ENCODE measurements at regions not wholly inside any gene's neighbourhood (a gene's known extent, or its start where the extent isn't known, plus 50 kb on each side); places are given as distances from the start of the nearest gene placed in this dataset.

DNA sequence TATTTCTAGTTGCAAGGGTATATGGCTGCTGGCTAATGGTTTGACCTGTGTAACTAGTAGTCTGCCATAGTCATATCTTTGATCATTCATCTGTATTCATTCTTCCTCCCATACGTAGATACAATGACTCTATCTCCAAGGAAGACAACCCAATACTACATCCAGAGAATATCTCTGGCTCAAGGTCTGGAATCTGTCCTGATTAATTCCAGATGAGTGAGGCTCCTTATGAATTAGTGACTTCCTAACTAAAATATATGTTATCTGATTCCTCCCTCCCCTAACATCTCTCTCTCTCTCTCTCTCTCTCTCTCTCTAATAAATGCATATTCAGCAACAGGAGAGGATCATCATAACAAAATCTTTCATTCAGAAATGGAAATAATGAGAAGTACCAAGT is 641.5 kb downstream of the FAT4 start:
- no peak for DNase-seq
- ATAC-seq: no peak
- no peaks in the 10 kb centered on the region for H3K4me1 Mint-ChIP-seq (ENCODE audit: low read depth)
- TF ChIP-seq, protein P1, sequence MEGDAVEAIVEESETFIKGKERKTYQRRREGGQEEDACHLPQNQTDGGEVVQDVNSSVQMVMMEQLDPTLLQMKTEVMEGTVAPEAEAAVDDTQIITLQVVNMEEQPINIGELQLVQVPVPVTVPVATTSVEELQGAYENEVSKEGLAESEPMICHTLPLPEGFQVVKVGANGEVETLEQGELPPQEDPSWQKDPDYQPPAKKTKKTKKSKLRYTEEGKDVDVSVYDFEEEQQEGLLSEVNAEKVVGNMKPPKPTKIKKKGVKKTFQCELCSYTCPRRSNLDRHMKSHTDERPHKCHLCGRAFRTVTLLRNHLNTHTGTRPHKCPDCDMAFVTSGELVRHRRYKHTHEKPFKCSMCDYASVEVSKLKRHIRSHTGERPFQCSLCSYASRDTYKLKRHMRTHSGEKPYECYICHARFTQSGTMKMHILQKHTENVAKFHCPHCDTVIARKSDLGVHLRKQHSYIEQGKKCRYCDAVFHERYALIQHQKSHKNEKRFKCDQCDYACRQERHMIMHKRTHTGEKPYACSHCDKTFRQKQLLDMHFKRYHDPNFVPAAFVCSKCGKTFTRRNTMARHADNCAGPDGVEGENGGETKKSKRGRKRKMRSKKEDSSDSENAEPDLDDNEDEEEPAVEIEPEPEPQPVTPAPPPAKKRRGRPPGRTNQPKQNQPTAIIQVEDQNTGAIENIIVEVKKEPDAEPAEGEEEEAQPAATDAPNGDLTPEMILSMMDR (IDR thresholded peaks at IDR 0.05): no peak
- no peak overlapping the region for H3K27ac Mint-ChIP-seq
- POLR2A ChIA-PET: no interaction called here
- no peak overlapping the region for H3K4me3 Mint-ChIP-seq
- CTCF ChIA-PET: no interaction called here
- peaks cover 4% of the 10 kb centered on the region for H3K9me3 Mint-ChIP-seq
- H3K27me3 Mint-ChIP-seq: no peaks in the 10 kb centered on the region
- H3K36me3 Mint-ChIP-seq (ENCODE audit: low read depth): no peaks in the 10 kb centered on the region
- intact Hi-C loops (cut with micrococcal nuclease): no loop called here

DNA sequence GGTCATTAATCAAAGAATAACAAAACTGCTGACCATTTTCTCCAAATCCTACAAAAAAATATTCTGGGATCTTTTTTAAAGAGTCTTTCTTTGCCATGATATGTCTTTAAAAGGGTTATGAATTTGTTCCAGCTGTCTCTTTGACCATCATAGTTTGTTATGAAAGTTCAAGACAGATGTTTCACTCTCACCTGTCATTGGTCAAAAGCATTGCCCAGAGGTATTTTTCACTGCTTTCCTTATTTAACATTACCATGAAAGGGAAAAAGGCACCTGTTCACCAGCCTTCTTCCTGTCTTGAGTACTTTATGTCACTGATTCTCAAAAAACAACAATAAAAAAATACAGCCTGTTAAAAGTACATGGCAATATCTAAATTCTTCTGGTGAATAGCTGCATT is 643.8 kb downstream of the FAT4 start:
- H3K27me3 Mint-ChIP-seq: no peaks in the 10 kb centered on the region
- no peaks in the 10 kb centered on the region for H3K36me3 Mint-ChIP-seq (ENCODE audit: low read depth)
- intact Hi-C loops (cut with micrococcal nuclease): no loop called here
- H3K4me3 Mint-ChIP-seq: no peak overlapping the region
- POLR2A ChIA-PET: no interaction called here
- H3K4me1 Mint-ChIP-seq (ENCODE audit: low read depth): no peaks in the 10 kb centered on the region
- no peak for DNase-seq
- no peak for ATAC-seq
- CTCF ChIA-PET: no interaction called here
- H3K9me3 Mint-ChIP-seq: peaks cover 10% of the 10 kb centered on the region
- no peak overlapping the region for H3K27ac Mint-ChIP-seq
- TF ChIP-seq, protein P1 (IDR thresholded peaks at IDR 0.05): no peak

DNA sequence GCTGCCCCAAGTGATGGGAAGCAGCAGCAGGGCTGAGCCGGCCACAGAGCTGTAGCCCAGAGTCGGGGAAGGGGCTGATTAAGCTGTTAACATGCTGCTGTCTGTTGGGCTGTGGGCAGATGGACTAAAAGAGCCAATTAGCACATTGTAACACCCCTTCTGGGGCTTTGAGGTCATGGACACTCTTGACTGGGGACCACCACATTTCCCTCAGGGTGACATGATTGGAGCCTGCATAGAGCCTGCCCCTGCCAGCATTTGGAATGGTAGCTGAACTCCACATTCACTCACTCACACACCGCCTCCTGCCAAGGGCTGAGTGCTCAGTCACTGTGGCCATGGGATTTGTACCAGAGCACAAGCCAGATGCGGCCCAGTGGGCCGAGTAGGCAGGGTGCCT is 646.9 kb downstream of the FAT4 start:
- Mint-ChIP-seq H3K27me3 (no peaks in the 10 kb centered on the region), H3K4me3 (no peak overlapping the region)
- DNase-seq: no peak

DNA sequence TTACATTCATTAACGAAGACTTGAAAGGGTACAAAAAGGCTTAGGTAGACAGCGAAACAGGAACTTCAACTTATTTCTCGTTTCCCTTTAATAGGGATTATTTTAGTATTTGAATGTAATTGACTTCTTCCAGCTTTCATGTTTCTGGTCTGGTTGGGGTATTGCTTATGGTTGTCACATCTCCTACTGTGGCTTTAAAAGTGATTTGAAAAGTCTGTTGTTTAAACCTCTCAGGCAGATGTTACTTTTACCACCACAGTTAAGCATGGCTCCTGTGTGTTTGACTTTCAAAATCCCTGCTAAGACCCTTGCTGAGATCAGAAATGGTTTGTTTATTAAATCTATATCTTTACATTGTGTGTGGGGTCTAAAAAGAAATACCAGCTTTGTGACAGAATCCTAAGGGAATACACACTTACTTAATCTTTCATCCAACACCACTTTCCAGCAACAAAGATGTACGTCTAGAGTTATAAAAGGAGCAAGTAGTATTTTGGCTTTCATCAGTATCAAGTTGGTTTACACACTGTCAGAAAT is 661.2 kb downstream of the FAT4 start:
- ChIA-PET POLR2A (no interaction called here), CTCF (no interaction called here)
- Mint-ChIP-seq H3K4me1 (ENCODE audit: low read depth) (no peaks in the 10 kb centered on the region), H3K27me3 (no peaks in the 10 kb centered on the region), H3K27ac (no peak overlapping the region), H3K36me3 (ENCODE audit: low read depth) (no peaks in the 10 kb centered on the region), H3K4me3 (no peak overlapping the region), H3K9me3 (peaks cover 10% of the 10 kb centered on the region)
- intact Hi-C loops (cut with micrococcal nuclease): no loop called here
- ATAC-seq (no peak), DNase-seq (no peak)
- TF ChIP-seq, protein P1 (IDR thresholded peaks at IDR 0.05): no peak

More for the DNA sequence above, 646.9 kb downstream of the FAT4 start:
- POLR2A ChIA-PET: no interaction called here
- intact Hi-C loops (cut with micrococcal nuclease): no loop called here
- ATAC-seq: no peak
- H3K36me3 Mint-ChIP-seq (ENCODE audit: low read depth): no peaks in the 10 kb centered on the region
- H3K4me1 Mint-ChIP-seq (ENCODE audit: low read depth): no peaks in the 10 kb centered on the region
- H3K9me3 Mint-ChIP-seq: peaks cover 10% of the 10 kb centered on the region
- CTCF ChIA-PET: no interaction called here
- TF ChIP-seq, protein P1 (IDR thresholded peaks at IDR 0.05): no peak
- no peak overlapping the region for H3K27ac Mint-ChIP-seq

DNA sequence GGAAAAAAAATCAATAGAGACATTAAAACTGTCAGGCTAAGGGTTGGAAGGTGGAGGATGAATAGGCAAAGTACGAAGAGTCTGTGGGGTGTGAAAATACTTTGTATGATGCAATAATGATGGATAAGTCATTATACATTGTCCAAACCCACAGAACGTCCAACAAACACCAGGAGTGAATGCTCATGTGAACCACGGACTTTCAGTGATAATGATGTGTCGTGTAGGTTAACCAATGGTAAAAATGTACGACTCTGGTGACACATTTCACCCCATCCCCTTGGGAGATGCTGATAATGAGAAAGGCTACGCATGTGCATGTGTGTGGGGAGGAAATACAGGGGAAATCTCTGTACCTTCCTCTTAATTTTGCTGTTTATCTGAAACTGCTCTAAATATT is 665.2 kb downstream of the FAT4 start:
- ATAC-seq (no peak), DNase-seq (no peak)
- Mint-ChIP-seq H3K36me3 (ENCODE audit: low read depth) (no peaks in the 10 kb centered on the region), H3K4me1 (ENCODE audit: low read depth) (no peaks in the 10 kb centered on the region), H3K27me3 (no peaks in the 10 kb centered on the region), H3K9me3 (peaks cover 2% of the 10 kb centered on the region), H3K4me3 (no peak overlapping the region), H3K27ac (no peak overlapping the region)
- POLR2A ChIA-PET: no interaction called here
- intact Hi-C loops (cut with micrococcal nuclease): no loop called here
- CTCF ChIA-PET: no interaction called here
- TF ChIP-seq, protein P1 (IDR thresholded peaks at IDR 0.05): no peak
